ENCODE measurements at regions not wholly inside any gene's neighbourhood (a gene's known extent, or its start where the extent isn't known, plus 50 kb on each side); places are given as distances from the start of the nearest gene placed in this dataset.

- TF ChIP-seq CTCF (IDR thresholded peaks at IDR 0.05) (no peak), POLR2A (IDR thresholded peaks at IDR 0.05) (no peak)
Observed at GRCh38 chr16:26985100-26986065, 81.3 kb upstream of the C16orf82 start.
